Adrenal gland (tissue), 5 donors: ENCODE measurements at regions not wholly inside any gene's neighbourhood (a gene's known extent, or its start where the extent isn't known, plus 50 kb on each side); places are given as distances from the start of the nearest gene placed in this dataset.

ENCODE experiments used
- CTCF ChIP-seq, 6 experiments: fragments of 450-650 bp in 4 of 6; fragments of 200-600 bp in 2 of 6; sonication (generic) in 1 of 6; IDR thresholded peaks; 1 replicate in 5 of 6; 2 replicates in 1 of 6; pipeline versions ENCODE4 v1.5.1 to v1.8.0; 2016 to 2021; ENCODE audit warnings: antibody characterized with exemption in 6 of 6, mild to moderate bottlenecking in 2 of 6, moderate library complexity in 1 of 6
- POLR2A ChIP-seq, 2 donors: fragments of 450-650 bp; IDR thresholded peaks; one replicate each; pipeline ENCODE4 v1.6.1; 2017; ENCODE audit warnings: antibody characterized with exemption in 2 of 2, mild to moderate bottlenecking in 2 of 2, moderate library complexity in 1 of 2
- donor health status: DM: no; HTN: no; CAD: no.

GRCh38 chr21:24110846-24111245, 1496.4 kb downstream of the MRPL39 start:
- no peak for TF ChIP-seq POLR2A (IDR thresholded peaks at IDR 0.05)
- no peak for TF ChIP-seq CTCF (IDR thresholded peaks at IDR 0.05)
